Loucy (cell line): ENCODE measurements at regions not wholly inside any gene's neighbourhood (a gene's known extent, or its start where the extent isn't known, plus 50 kb on each side); places are given as distances from the start of the nearest gene placed in this dataset.

ENCODE experiments used
- H2AFZ ChIP-seq: fragments of 200-600 bp; sonication (generic); 2 replicates; pipeline ENCODE4 v1.6.0; 2016; ENCODE audit warnings: antibody characterized with exemption, mild to moderate bottlenecking, low read length, moderate library complexity
- H3F3A ChIP-seq: fragments of 200-600 bp; 2 replicates; pipeline ENCODE4 v1.6.0; 2016; ENCODE audit warnings: antibody characterized with exemption, low read depth, mild to moderate bottlenecking
- H3K27me3 ChIP-seq: fragments of 200-600 bp; sonication (generic); 2 replicates; pipeline ENCODE4 v1.6.1; 2014; ENCODE audit warnings: low read length, mild to moderate bottlenecking; ENCODE audit not compliant: insufficient read depth, poor library complexity, severe bottlenecking
- H3K36me3 ChIP-seq: fragments of 200-600 bp; sonication (generic); 2 replicates; pipeline ENCODE4 v1.6.1; 2016; ENCODE audit warnings: low read length; ENCODE audit not compliant: insufficient read depth
- H3K4me1 ChIP-seq: fragments of 200-600 bp; sonication (generic); 2 replicates; pipeline ENCODE4 v1.5.1; 2014; ENCODE audit warnings: low read length, mild to moderate bottlenecking; ENCODE audit not compliant: insufficient read depth, poor library complexity, severe bottlenecking
- H3K4me2 ChIP-seq: fragments of 200-600 bp; sonication (generic); 2 replicates; pipeline ENCODE4 v1.6.0; 2014; ENCODE audit warnings: antibody characterized with exemption, low read length, low read depth, mild to moderate bottlenecking; ENCODE audit not compliant: poor library complexity, severe bottlenecking
- H3K4me3 ChIP-seq: fragments of 200-600 bp; sonication (generic); 2 replicates; pipeline ENCODE4 v1.5.1; 2014; ENCODE audit warnings: low read length, mild to moderate bottlenecking, mixed read lengths; ENCODE audit not compliant: poor library complexity, severe bottlenecking
- H3K79me2 ChIP-seq: fragments of 200-600 bp; sonication (generic); 2 replicates; pipeline ENCODE4 v1.6.1; 2014; ENCODE audit warnings: low read length; ENCODE audit not compliant: insufficient read depth
- H3K9ac ChIP-seq: fragments of 200-600 bp; sonication (generic); 2 replicates; pipeline ENCODE4 v1.6.0; 2014; ENCODE audit warnings: mild to moderate bottlenecking, low read depth, low read length, moderate library complexity; ENCODE audit not compliant: poor library complexity, severe bottlenecking
- H3K9me2 ChIP-seq: fragments of 200-600 bp; sonication (generic); replicated peaks from 2 replicates; pipeline ENCODE4 v1.6.1; 2016; ENCODE audit warnings: low read depth, low read length, mixed read lengths
- H3K9me3 ChIP-seq: fragments of 200-600 bp; sonication (generic); 2 replicates; pipeline ENCODE4 v1.6.1; 2014; ENCODE audit warnings: mild to moderate bottlenecking, antibody characterized with exemption, low read length, low read depth; ENCODE audit not compliant: insufficient read depth
- H4K20me1 ChIP-seq: fragments of 200-600 bp; sonication (generic); 2 replicates; pipeline ENCODE4 v1.6.0; 2014; ENCODE audit warnings: antibody characterized with exemption, low read length, mild to moderate bottlenecking; ENCODE audit not compliant: insufficient read depth, poor library complexity, severe bottlenecking
- EZH2phosphoT487 ChIP-seq: fragments of 200-600 bp; IDR thresholded peaks from 2 replicates; pipeline ENCODE4 v1.6.1; 2018; ENCODE audit warnings: antibody characterized with exemption, mild to moderate bottlenecking, moderate library complexity, borderline replicate concordance
- TF ChIP-seq, protein P1 (sequence below): fragments of 200-600 bp; sonication (generic); conservative IDR thresholded peaks from 2 replicates; pipeline ENCODE4 v1.5.1; 2014; ENCODE audit warnings: mild to moderate bottlenecking, antibody characterized with exemption, low read length

DNA sequence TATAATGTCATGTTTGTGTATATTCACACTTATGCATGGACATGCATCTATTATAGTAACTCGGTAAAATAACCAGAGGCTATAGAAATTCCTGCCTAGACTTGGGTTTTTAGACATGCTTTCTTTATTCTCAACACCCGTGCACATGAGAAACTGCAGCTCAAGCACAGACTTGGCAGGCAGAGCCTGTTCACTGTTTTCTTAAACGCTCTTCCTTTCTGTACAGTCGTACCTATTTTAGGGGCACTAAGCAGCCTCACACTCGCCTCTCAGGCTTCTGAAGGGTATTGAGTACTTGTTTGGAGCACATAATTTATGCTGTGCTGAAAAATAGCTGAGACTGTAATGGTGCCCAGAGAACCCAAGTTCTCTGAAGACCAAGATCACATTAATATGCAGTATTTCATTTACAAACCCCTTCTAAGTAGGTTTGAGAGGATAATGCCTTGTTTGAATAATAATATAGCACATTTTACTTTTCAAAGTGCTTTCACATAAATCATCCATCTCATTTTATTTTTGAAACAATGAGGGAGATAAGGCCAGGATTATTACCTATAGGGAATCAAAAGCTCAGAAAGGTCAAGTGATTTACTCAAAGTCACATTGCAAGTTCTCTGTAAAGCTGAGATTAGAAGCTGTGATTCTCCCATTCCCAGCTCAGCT, 429.9 kb downstream of the SPRY2 start:
- H4K20me1 ChIP-seq, result no peaks in the 10 kb centered on the region
- no peaks in the 10 kb centered on the region for H3K36me3 ChIP-seq
- H2AFZ ChIP-seq, result no peak overlapping the region
- H3K9ac ChIP-seq, result no peak overlapping the region
- no peak overlapping the region for H3K4me2 ChIP-seq
- no peaks in the 10 kb centered on the region for H3F3A ChIP-seq
- no peak overlapping the region for H3K4me3 ChIP-seq
- no peaks in the 10 kb centered on the region for H3K79me2 ChIP-seq
- H3K9me2 ChIP-seq, result no peaks in the 10 kb centered on the region
- no peaks in the 10 kb centered on the region for H3K27me3 ChIP-seq
- TF ChIP-seq EZH2phosphoT487, result no peak
- TF ChIP-seq, protein P1, sequence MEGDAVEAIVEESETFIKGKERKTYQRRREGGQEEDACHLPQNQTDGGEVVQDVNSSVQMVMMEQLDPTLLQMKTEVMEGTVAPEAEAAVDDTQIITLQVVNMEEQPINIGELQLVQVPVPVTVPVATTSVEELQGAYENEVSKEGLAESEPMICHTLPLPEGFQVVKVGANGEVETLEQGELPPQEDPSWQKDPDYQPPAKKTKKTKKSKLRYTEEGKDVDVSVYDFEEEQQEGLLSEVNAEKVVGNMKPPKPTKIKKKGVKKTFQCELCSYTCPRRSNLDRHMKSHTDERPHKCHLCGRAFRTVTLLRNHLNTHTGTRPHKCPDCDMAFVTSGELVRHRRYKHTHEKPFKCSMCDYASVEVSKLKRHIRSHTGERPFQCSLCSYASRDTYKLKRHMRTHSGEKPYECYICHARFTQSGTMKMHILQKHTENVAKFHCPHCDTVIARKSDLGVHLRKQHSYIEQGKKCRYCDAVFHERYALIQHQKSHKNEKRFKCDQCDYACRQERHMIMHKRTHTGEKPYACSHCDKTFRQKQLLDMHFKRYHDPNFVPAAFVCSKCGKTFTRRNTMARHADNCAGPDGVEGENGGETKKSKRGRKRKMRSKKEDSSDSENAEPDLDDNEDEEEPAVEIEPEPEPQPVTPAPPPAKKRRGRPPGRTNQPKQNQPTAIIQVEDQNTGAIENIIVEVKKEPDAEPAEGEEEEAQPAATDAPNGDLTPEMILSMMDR, result no peak
- H3K4me1 ChIP-seq, result peaks cover 11% of the 10 kb centered on the region
- no peaks in the 10 kb centered on the region for H3K9me3 ChIP-seq

DNA sequence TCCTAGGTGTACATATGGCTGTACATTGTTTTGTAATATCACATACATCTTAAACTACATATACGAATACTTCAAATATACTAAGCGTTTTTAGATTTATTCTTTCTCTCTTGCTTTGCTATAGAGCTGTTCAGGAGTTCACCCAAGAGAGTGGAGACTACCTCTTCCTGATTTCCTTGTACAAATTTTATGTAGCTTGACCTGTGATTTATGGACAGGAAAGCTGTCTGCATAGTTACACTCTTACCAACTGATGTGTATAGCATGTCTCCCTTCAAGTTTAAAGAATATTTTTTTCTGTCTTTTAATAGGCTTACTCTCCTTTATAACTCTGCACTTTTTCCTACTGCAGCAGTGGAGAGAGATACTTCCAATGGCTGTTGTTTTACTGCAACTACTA, 428.7 kb downstream of the NDFIP2 start:
- peak overlapping the region; percentile 0 for H3K4me2 ChIP-seq
- no peaks in the 10 kb centered on the region for H3K79me2 ChIP-seq
- no peaks in the 10 kb centered on the region for H4K20me1 ChIP-seq
- no peaks in the 10 kb centered on the region for H3K36me3 ChIP-seq
- H3K4me1 ChIP-seq, result peaks cover 7% of the 10 kb centered on the region
- H3K9me3 ChIP-seq, result no peaks in the 10 kb centered on the region
- no peaks in the 10 kb centered on the region for H3K9me2 ChIP-seq
- TF ChIP-seq EZH2phosphoT487, result no peak
- TF ChIP-seq, protein P1, result no peak
- H3K4me3 ChIP-seq, result no peak overlapping the region
- H2AFZ ChIP-seq, result no peak overlapping the region
- no peak overlapping the region for H3K9ac ChIP-seq
- H3K27me3 ChIP-seq, result no peaks in the 10 kb centered on the region
- no peaks in the 10 kb centered on the region for H3F3A ChIP-seq

DNA sequence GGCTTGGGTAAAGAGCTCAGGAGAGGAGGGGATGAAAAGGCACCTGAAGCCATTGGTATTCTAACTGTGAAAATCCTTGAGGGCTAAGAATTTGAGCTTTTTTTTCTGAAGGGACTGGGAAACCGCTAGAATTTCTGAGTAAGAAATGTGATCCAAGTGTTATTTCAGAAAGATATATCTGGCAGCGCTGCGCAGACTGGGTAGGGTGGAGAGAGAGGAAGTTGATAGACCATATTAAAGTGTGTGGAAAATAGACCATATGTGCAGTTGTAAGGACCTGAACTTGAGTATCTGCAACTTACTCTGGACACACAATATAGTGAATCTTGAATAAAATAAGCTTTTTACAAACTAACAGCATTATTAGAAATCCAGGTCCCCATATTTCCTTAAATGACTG, 427.4 kb downstream of the NDFIP2 start:
- H3K4me1 ChIP-seq, result peaks cover 7% of the 10 kb centered on the region
- no peaks in the 10 kb centered on the region for H3K9me3 ChIP-seq
- no peak overlapping the region for H2AFZ ChIP-seq
- no peak overlapping the region for H3K9ac ChIP-seq
- no peaks in the 10 kb centered on the region for H4K20me1 ChIP-seq
- TF ChIP-seq, protein P1, result no peak
- TF ChIP-seq EZH2phosphoT487, result no peak
- no peaks in the 10 kb centered on the region for H3K79me2 ChIP-seq
- H3K36me3 ChIP-seq, result no peaks in the 10 kb centered on the region
- no peaks in the 10 kb centered on the region for H3F3A ChIP-seq
- no peak overlapping the region for H3K4me2 ChIP-seq
- H3K4me3 ChIP-seq, result no peak overlapping the region
- no peaks in the 10 kb centered on the region for H3K27me3 ChIP-seq
- no peaks in the 10 kb centered on the region for H3K9me2 ChIP-seq
